HepG2 (cell line): ENCODE measurements at regions not wholly inside any gene's neighbourhood (a gene's known extent, or its start where the extent isn't known, plus 50 kb on each side); places are given as distances from the start of the nearest gene placed in this dataset.

Experiments used
- CC2D1A ChIP-seq: sonication (generic); formaldehyde crosslinking; IDR thresholded peaks from 2 replicates; pipeline ENCODE4 v1.8.1; 2023; ENCODE audit warnings: mild to moderate bottlenecking, missing genetic modification reagents
- EP300 ChIP-seq, 3 experiments: sonication (generic) in 1 of 3; formaldehyde crosslinking in 1 of 3; IDR thresholded peaks; 2 replicates each; pipeline versions ENCODE4 v1.5.1 to v1.6.1; 2011 to 2020; ENCODE audit warnings: low read depth in 2 of 3, low read length in 2 of 3, borderline replicate concordance in 1 of 3, improper control_type of control experiment in 1 of 3, mild to moderate bottlenecking in 1 of 3, missing genetic modification reagents in 1 of 3, moderate library complexity in 1 of 3
- GATAD1 ChIP-seq: IDR thresholded peaks from 2 replicates; pipeline ENCODE4 v1.6.1; 2016; ENCODE audit warnings: missing genetic modification reagents, missing compliant biosample characterization
- IRX3 ChIP-seq: sonication (generic); formaldehyde crosslinking; IDR thresholded peaks from 2 replicates; pipeline ENCODE4 v1.8.1; 2023; ENCODE audit warnings: mild to moderate bottlenecking, low read depth, missing genetic modification reagents, borderline replicate concordance
- MIXL1 ChIP-seq: IDR thresholded peaks from 2 replicates; pipeline ENCODE4 v1.6.1; 2016
- NKX3-1 ChIP-seq: sonication (generic); formaldehyde crosslinking; IDR thresholded peaks from 2 replicates; pipeline ENCODE4 v1.5.0; 2020; ENCODE audit warnings: missing genetic modification reagents
- NR2F1 ChIP-seq, 2 experiments: fragments of 450-650 bp in 1 of 2; formaldehyde crosslinking in 1 of 2; IDR thresholded peaks; 2 replicates each; pipeline versions ENCODE4 v1.5.0 to v1.6.1; 2016 to 2020; ENCODE audit warnings: mild to moderate bottlenecking in 1 of 2, missing compliant biosample characterization in 1 of 2, missing genetic modification reagents in 1 of 2, moderate library complexity in 1 of 2
- RCOR2 ChIP-seq: IDR thresholded peaks from 2 replicates; pipeline ENCODE4 v1.6.1; 2016; ENCODE audit warnings: missing biosample characterization, missing genetic modification reagents
- SMARCC2 ChIP-seq: fragments of 450-650 bp; IDR thresholded peaks from 2 replicates; pipeline ENCODE4 v1.6.1; 2017; ENCODE audit warnings: antibody characterized with exemption, mild to moderate bottlenecking
- SNAPC2 ChIP-seq: sonication (generic); formaldehyde crosslinking; IDR thresholded peaks from 2 replicates; pipeline ENCODE4 v1.8.1; 2022; ENCODE audit warnings: mild to moderate bottlenecking, missing genetic modification reagents
- SOX6 ChIP-seq, 2 experiments: fragments of 450-650 bp in 1 of 2; sonication (generic) in 1 of 2; formaldehyde crosslinking in 1 of 2; IDR thresholded peaks; 2 replicates each; pipeline versions ENCODE4 v1.4.0 to v1.6.1; 2017 to 2020; ENCODE audit warnings: antibody characterized with exemption in 1 of 2, mild to moderate bottlenecking in 1 of 2, missing genetic modification reagents in 1 of 2
- SRY ChIP-seq: sonication (generic); formaldehyde crosslinking; IDR thresholded peaks from 2 replicates; pipeline ENCODE4 v1.8.0; 2022; ENCODE audit warnings: mild to moderate bottlenecking, missing genetic modification reagents
- ZBTB44 ChIP-seq: sonication (generic); formaldehyde crosslinking; IDR thresholded peaks from 2 replicates; pipeline ENCODE4 v1.4.0; 2020; ENCODE audit warnings: missing genetic modification reagents
- ZNF12 ChIP-seq: sonication (generic); formaldehyde crosslinking; IDR thresholded peaks from 2 replicates; pipeline ENCODE4 v1.5.0; 2020; ENCODE audit warnings: missing genetic modification reagents
- ZNF160 ChIP-seq: sonication (generic); formaldehyde crosslinking; IDR thresholded peaks from 2 replicates; pipeline ENCODE4 v1.8.0; 2022; ENCODE audit warnings: mild to moderate bottlenecking, inconsistent platforms, missing genetic modification reagents
- ZNF180 ChIP-seq: sonication (generic); formaldehyde crosslinking; IDR thresholded peaks from 2 replicates; pipeline ENCODE4 v1.4.0; 2020; ENCODE audit warnings: low read depth, missing genetic modification reagents, borderline replicate concordance
- ZNF280D ChIP-seq: sonication (generic); formaldehyde crosslinking; IDR thresholded peaks from 2 replicates; pipeline ENCODE4 v1.5.1; 2020; ENCODE audit warnings: mild to moderate bottlenecking, missing genetic modification reagents
- ZNF510 ChIP-seq: sonication (generic); formaldehyde crosslinking; IDR thresholded peaks from 2 replicates; pipeline ENCODE4 v1.4.0; 2020; ENCODE audit warnings: low read depth, mild to moderate bottlenecking, missing genetic modification reagents
- ZNF75D ChIP-seq: sonication (generic); formaldehyde crosslinking; IDR thresholded peaks from 2 replicates; pipeline ENCODE4 v1.8.1; 2023; ENCODE audit warnings: missing genetic modification reagents, mild to moderate bottlenecking, borderline replicate concordance
- ZNF770 ChIP-seq: sonication (generic); formaldehyde crosslinking; IDR thresholded peaks from 2 replicates; pipeline ENCODE4 v1.5.0; 2020; ENCODE audit warnings: mild to moderate bottlenecking, missing genetic modification reagents
- ZNF878 ChIP-seq: sonication (generic); formaldehyde crosslinking; IDR thresholded peaks from 2 replicates; pipeline ENCODE4 v1.8.1; 2023; ENCODE audit warnings: mild to moderate bottlenecking, missing genetic modification reagents, moderate library complexity
- ZNF879 ChIP-seq: sonication (generic); formaldehyde crosslinking; IDR thresholded peaks from 2 replicates; pipeline ENCODE4 v1.8.1; 2023; ENCODE audit warnings: missing genetic modification reagents
- ZSCAN12 ChIP-seq: sonication (generic); formaldehyde crosslinking; IDR thresholded peaks from 2 replicates; pipeline ENCODE4 v1.9.0; 2021; ENCODE audit warnings: mild to moderate bottlenecking, missing genetic modification reagents

GRCh38 chr11:86741839-86742805 lies 58.2 kb upstream of the PRSS23 start (continued):
- TF ChIP-seq ZNF75D (no peak), ZNF280D (no peak), ZNF878 (no peak), SRY (CRISPR knock-in tag) (no peak), SMARCC2 (no peak), ZNF510 (CRISPR knock-in tag) (no peak), ZNF879 (no peak), ZNF180 (CRISPR knock-in tag) (no peak), SNAPC2 (CRISPR knock-in tag) (no peak), ZBTB44 (CRISPR knock-in tag) (no peak), MIXL1 (CRISPR knock-in tag) (0 out of 2 replicates have a peak, but pooled peaks have one; percentile 25), IRX3 (no peak), ZNF12 (CRISPR knock-in tag) (peak; percentile 65; the same call in 1 of the 2 replicates), RCOR2 (CRISPR knock-in tag) (no peak), ZNF770 (CRISPR knock-in tag) (no peak), SOX6 (IDR thresholded peaks at IDR 0.05) (no peak), SOX6 (CRISPR knock-in tag; IDR thresholded peaks at IDR 0.05) (peak; percentile 41; the same call in 1 of the 2 replicates), CC2D1A (CRISPR knock-in tag) (no peak), NR2F1 (CRISPR knock-in tag; IDR thresholded peaks at IDR 0.05) (0 out of 4 replicates have a peak, but pooled peaks of 1 of the 2 experiments have one; percentile 21), NKX3-1 (CRISPR knock-in tag) (no peak), GATAD1 (CRISPR knock-in tag) (0 out of 2 replicates have a peak, but pooled peaks have one; percentile 5), ZSCAN12 (CRISPR knock-in tag) (no peak), ZNF160 (CRISPR knock-in tag) (no peak), EP300 (IDR thresholded peaks at IDR 0.05; ENCODE audit: low read depth in 2 of 2, low read length in 2 of 2) (peak in 1 of 2 experiments; percentile 63; a peak in 2 of 4 replicates), EP300 (CRISPR knock-in tag; IDR thresholded peaks at IDR 0.05; ENCODE audit: borderline replicate concordance) (peak; percentile 28; the same call in 1 of the 2 replicates)
